ENCODE measurements at regions not wholly inside any gene's neighbourhood (a gene's known extent, or its start where the extent isn't known, plus 50 kb on each side); places are given as distances from the start of the nearest gene placed in this dataset.

DNA sequence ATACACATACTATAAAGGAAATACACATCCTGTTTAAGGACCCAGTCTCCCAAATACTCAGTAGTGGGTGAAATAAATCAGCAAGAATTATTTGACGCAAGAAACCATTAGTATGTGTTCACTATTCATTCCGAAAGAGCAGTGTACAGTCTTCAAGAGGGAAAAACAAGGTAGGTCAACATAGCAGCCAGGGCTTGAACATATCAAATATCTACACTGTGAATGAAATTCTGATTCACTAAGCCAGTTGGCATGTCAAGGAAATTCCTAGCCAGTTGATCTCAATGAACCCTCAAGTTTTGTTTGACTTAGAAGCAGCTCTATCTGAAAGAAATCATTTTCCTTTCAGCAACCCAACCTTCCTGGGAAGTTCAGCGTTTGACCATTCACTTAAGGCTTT is 99.0 kb downstream of the CNTN3 start:
- H3K27me3 ChIP-seq: no peaks in the 10 kb centered on the region
- no peak overlapping the region for H3K27ac ChIP-seq
- no peak for TF ChIP-seq CTCF (IDR thresholded peaks at IDR 0.05)
- TF ChIP-seq POLR2AphosphoS5 (IDR thresholded peaks at IDR 0.05): no peak
- TF ChIP-seq POLR2A (IDR thresholded peaks at IDR 0.05): no peak
- no peaks in the 10 kb centered on the region for H3K4me1 ChIP-seq
- H3K36me3 ChIP-seq: no peaks in the 10 kb centered on the region
- H3K4me3 ChIP-seq: no peak overlapping the region
- DNase-seq (ENCODE audit: low spot score in 2 of 2): no peak
- H3K9me3 ChIP-seq: no peaks in the 10 kb centered on the region
- intact Hi-C loops (cut with DNase I; ENCODE audit: low total_unique reads): no loop called here

- no peak overlapping the region for H3K27ac ChIP-seq
- no peak for DNase-seq (ENCODE audit: low spot score in 2 of 2)
- no peak for TF ChIP-seq POLR2AphosphoS5 (IDR thresholded peaks at IDR 0.05)
- no peaks in the 10 kb centered on the region for H3K9me3 ChIP-seq
- H3K4me3 ChIP-seq: no peak overlapping the region
- no peaks in the 10 kb centered on the region for H3K36me3 ChIP-seq
- intact Hi-C loops (cut with DNase I; ENCODE audit: low total_unique reads): no loop called here
- no peaks in the 10 kb centered on the region for H3K4me1 ChIP-seq
- H3K27me3 ChIP-seq: no peaks in the 10 kb centered on the region
Observed at GRCh38 chr3:74511078-74511477, 103.4 kb downstream of the CNTN3 start.

GRCh38 chr3:74510261-74510818 is 104.1 kb downstream of the CNTN3 start:
- Histone ChIP-seq H3K4me3 (no peak overlapping the region), H3K36me3 (no peaks in the 10 kb centered on the region), H3K27me3 (no peaks in the 10 kb centered on the region), H3K4me1 (no peaks in the 10 kb centered on the region), H3K27ac (no peak overlapping the region), H3K9me3 (no peaks in the 10 kb centered on the region)
- no peak for TF ChIP-seq POLR2A (IDR thresholded peaks at IDR 0.05)
- TF ChIP-seq CTCF (IDR thresholded peaks at IDR 0.05): no peak
- no peak for TF ChIP-seq POLR2AphosphoS5 (IDR thresholded peaks at IDR 0.05)
- intact Hi-C loops (cut with DNase I; ENCODE audit: low total_unique reads): no loop called here
- DNase-seq (ENCODE audit: low spot score in 2 of 2): no peak

DNA sequence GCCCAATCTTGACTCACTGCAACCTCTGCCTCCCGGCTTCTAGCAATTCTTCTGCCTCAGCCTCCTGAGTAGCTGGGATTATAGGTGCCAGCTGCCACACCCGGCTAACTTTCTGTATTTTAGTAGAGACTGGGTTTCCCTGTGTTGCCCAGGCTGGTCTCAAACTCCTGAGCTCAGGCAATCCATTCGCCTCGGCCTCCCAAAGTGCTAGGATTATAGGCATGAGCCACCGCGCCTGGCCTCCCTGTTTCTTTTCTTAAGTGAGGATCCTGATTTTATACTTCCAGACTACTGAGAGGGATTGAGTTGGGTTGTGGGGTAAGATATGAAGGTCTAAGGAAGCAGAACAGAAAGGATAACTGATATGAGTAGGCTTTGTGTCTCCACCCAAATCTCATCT is 106.8 kb downstream of the CNTN3 start:
- Histone ChIP-seq H3K27ac (no peak overlapping the region), H3K27me3 (no peaks in the 10 kb centered on the region), H3K4me1 (no peaks in the 10 kb centered on the region), H3K9me3 (no peaks in the 10 kb centered on the region), H3K36me3 (no peaks in the 10 kb centered on the region), H3K4me3 (no peak overlapping the region)
- intact Hi-C loops (cut with DNase I; ENCODE audit: low total_unique reads): no loop called here
- no peak for TF ChIP-seq POLR2A (IDR thresholded peaks at IDR 0.05)
- TF ChIP-seq POLR2AphosphoS5 (IDR thresholded peaks at IDR 0.05): no peak
- TF ChIP-seq CTCF (IDR thresholded peaks at IDR 0.05): no peak
- no peak for DNase-seq (ENCODE audit: low spot score in 2 of 2)

GRCh38 chr3:74506246-74506645 is 108.2 kb downstream of the CNTN3 start:
- Histone ChIP-seq H3K27me3 (no peaks in the 10 kb centered on the region), H3K36me3 (no peaks in the 10 kb centered on the region), H3K9me3 (no peaks in the 10 kb centered on the region), H3K4me3 (no peak overlapping the region), H3K4me1 (no peaks in the 10 kb centered on the region), H3K27ac (no peak overlapping the region)
- no peak for TF ChIP-seq POLR2A (IDR thresholded peaks at IDR 0.05)
- no peak for TF ChIP-seq POLR2AphosphoS5 (IDR thresholded peaks at IDR 0.05)
- no peak for DNase-seq (ENCODE audit: low spot score in 2 of 2)
- intact Hi-C loops (cut with DNase I; ENCODE audit: low total_unique reads): no loop called here

DNA sequence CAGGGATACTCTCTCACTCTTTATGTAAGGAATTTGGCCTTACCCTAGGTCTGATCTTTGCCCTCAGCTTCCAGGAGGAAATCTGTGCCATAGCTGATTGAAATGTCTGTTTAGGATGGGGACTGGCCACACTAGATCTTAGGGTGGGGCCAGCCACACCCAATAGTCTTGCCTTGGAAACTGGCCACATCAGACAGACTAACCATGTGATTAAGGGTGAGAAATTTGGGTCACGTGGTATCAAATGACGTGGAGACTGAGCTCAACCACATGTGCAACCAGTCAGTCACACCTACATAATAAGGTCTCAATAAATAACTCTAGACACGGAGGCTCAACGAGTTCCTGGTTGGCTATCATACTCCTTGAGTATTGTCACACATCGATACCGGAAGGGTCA is 113.5 kb downstream of the CNTN3 start:
- H3K27me3 ChIP-seq: no peaks in the 10 kb centered on the region
- DNase-seq (ENCODE audit: low spot score in 2 of 2): no peak
- intact Hi-C loops (cut with DNase I; ENCODE audit: low total_unique reads): no loop called here
- no peaks in the 10 kb centered on the region for H3K36me3 ChIP-seq
- H3K27ac ChIP-seq: no peak overlapping the region
- H3K4me3 ChIP-seq: no peak overlapping the region
- TF ChIP-seq POLR2A (IDR thresholded peaks at IDR 0.05): no peak
- no peaks in the 10 kb centered on the region for H3K9me3 ChIP-seq
- no peaks in the 10 kb centered on the region for H3K4me1 ChIP-seq

GRCh38 chr3:74500257-74500656 is 114.2 kb downstream of the CNTN3 start:
- Histone ChIP-seq H3K4me3 (no peak overlapping the region), H3K9me3 (no peaks in the 10 kb centered on the region), H3K27me3 (no peaks in the 10 kb centered on the region), H3K4me1 (no peaks in the 10 kb centered on the region), H3K36me3 (no peaks in the 10 kb centered on the region), H3K27ac (no peak overlapping the region)
- no peak for TF ChIP-seq POLR2A (IDR thresholded peaks at IDR 0.05)
- no peak for TF ChIP-seq CTCF (IDR thresholded peaks at IDR 0.05)
- no peak for TF ChIP-seq POLR2AphosphoS5 (IDR thresholded peaks at IDR 0.05)
- intact Hi-C loops (cut with DNase I; ENCODE audit: low total_unique reads): no loop called here
- DNase-seq (ENCODE audit: low spot score in 2 of 2): no peak

Measured in breast epithelium (tissue), 4 donors.